PC-9 (cell line): ENCODE measurements at regions not wholly inside any gene's neighbourhood (a gene's known extent, or its start where the extent isn't known, plus 50 kb on each side); places are given as distances from the start of the nearest gene placed in this dataset.

Experiments used
- BruUV-seq: library from RNA; stranded (reverse); fragments of 400-500 nt; replicated peaks from 2 replicates; lab custom pipeline; 2021; lab: Mats Ljungman, UMichigan
- CTCF ChIA-PET: fragments of 300-600 bp; sonication (Branson Sonifier 250); formaldehyde crosslinking; loops from one replicate; lab custom pipeline; 2022; ENCODE audit warnings: antibody characterized with exemption; lab: Charles Lee
- POLR2A ChIA-PET: fragments of 300-600 bp; sonication (Branson Sonifier 250); formaldehyde crosslinking; loops from one replicate; lab custom pipeline; 2022; ENCODE audit warnings: antibody characterized with exemption; ENCODE audit not compliant: unreplicated experiment; lab: Charles Lee
- DNase-seq, 2 experiments: peaks; one replicate each; pipeline versions ENCODE4 v3.0.0 to v3.0.0-alpha.2; 2015 to 2022; ENCODE audit warnings: mixed read lengths in 1 of 2
- H2AFZ ChIP-seq: fragments of 200-600 bp; sonication (generic); 2 replicates; pipeline ENCODE4 v1.8.1; 2017; ENCODE audit warnings: antibody characterized with exemption
- H3F3A ChIP-seq: fragments of 200-600 bp; sonication (generic); 2 replicates; pipeline ENCODE4 v1.8.1; 2017; ENCODE audit warnings: antibody characterized with exemption, mild to moderate bottlenecking, low read depth; ENCODE audit not compliant: insufficient read depth
- H3K27ac ChIP-seq: fragments of 200-600 bp; sonication (generic); 2 replicates; pipeline ENCODE4 v1.6.1; 2016; ENCODE audit warnings: mixed run types
- H3K27me3 ChIP-seq: fragments of 200-600 bp; sonication (generic); 2 replicates; pipeline ENCODE4 v1.6.1; 2016; ENCODE audit warnings: low read depth, mixed run types; ENCODE audit not compliant: insufficient read depth
- H3K36me3 ChIP-seq: fragments of 200-600 bp; sonication (generic); 2 replicates; pipeline ENCODE4 v1.6.1; 2016; ENCODE audit warnings: low read depth, mixed run types
- H3K4me1 ChIP-seq: fragments of 200-600 bp; sonication (generic); replicated peaks from 2 replicates; pipeline ENCODE4 v1.6.1; 2016; ENCODE audit warnings: mixed run types; ENCODE audit not compliant: insufficient read depth
- H3K4me2 ChIP-seq: fragments of 200-600 bp; sonication (generic); 2 replicates; pipeline ENCODE4 v1.6.1; 2017; ENCODE audit warnings: mixed run types
- H3K4me3 ChIP-seq: fragments of 200-600 bp; sonication (generic); 2 replicates; pipeline ENCODE4 v1.6.1; 2016; ENCODE audit warnings: mixed run types
- H3K79me2 ChIP-seq: fragments of 200-600 bp; sonication (generic); 2 replicates; pipeline ENCODE4 v1.6.1; 2017; ENCODE audit warnings: low read depth, mixed run types
- H3K9me2 ChIP-seq: fragments of 200-600 bp; sonication (generic); 2 replicates; pipeline ENCODE4 v1.8.1; 2017; ENCODE audit warnings: mild to moderate bottlenecking; ENCODE audit not compliant: insufficient read depth
- H3K9me3 ChIP-seq: fragments of 200-600 bp; sonication (generic); 2 replicates; pipeline ENCODE4 v1.8.1; 2016; ENCODE audit warnings: low read depth; ENCODE audit not compliant: insufficient read depth
- H4K20me1 ChIP-seq: fragments of 200-600 bp; sonication (generic); 2 replicates; pipeline ENCODE4 v1.8.1; 2017; ENCODE audit not compliant: insufficient read depth
- CTCF ChIP-seq: fragments of 200-600 bp; sonication (generic); conservative IDR thresholded peaks from 2 replicates; pipeline ENCODE4 v1.6.1; 2017; ENCODE audit warnings: mixed run types, antibody characterized with exemption, mild to moderate bottlenecking, moderate library complexity
- EZH2 ChIP-seq: fragments of 200-600 bp; sonication (generic); IDR thresholded peaks from 2 replicates; pipeline ENCODE4 v1.8.0; 2017; ENCODE audit warnings: antibody characterized with exemption, low read depth
- intact Hi-C: fragments of 100-400 bp; cut with micrococcal nuclease; formaldehyde crosslinking; loops from one replicate; pipeline ENCODE4 v1.10.0; 2022; ENCODE audit not compliant: unreplicated experiment

GRCh38 chr3:162334537-162334936 lies 837.9 kb downstream of the OTOL1 start:
- H3K9me3 ChIP-seq: no peaks in the 10 kb centered on the region
- no peak for DNase-seq
- H3K27ac ChIP-seq: no peak overlapping the region
- no peak overlapping the region for H3K4me3 ChIP-seq
- no peaks in the 10 kb centered on the region for H4K20me1 ChIP-seq
- no peaks in the 10 kb centered on the region for H3K9me2 ChIP-seq
- ChIA-PET POLR2A (no interaction called here), CTCF (no interaction called here)
- H3K4me2 ChIP-seq: no peak overlapping the region
- H3K4me1 ChIP-seq: no peaks in the 10 kb centered on the region
- intact Hi-C loops: no loop called here
- BruUV-seq: no TSS peak
- no peaks in the 10 kb centered on the region for H3K79me2 ChIP-seq
- no peaks in the 10 kb centered on the region for H3K27me3 ChIP-seq
- no peak for TF ChIP-seq CTCF
- TF ChIP-seq EZH2: no peak
- H3K36me3 ChIP-seq: no peaks in the 10 kb centered on the region
- H3F3A ChIP-seq: no peaks in the 10 kb centered on the region
- no peak overlapping the region for H2AFZ ChIP-seq

GRCh38 chr3:162337630-162338029 lies 841.0 kb downstream of the OTOL1 start:
- H3K9me3 ChIP-seq: 0 out of 2 replicates have a peak, but pooled peaks cover 2% of the 10 kb centered on the region
- ChIA-PET POLR2A (no interaction called here), CTCF (no interaction called here)
- H3K79me2 ChIP-seq: no peaks in the 10 kb centered on the region
- no peaks in the 10 kb centered on the region for H3K36me3 ChIP-seq
- TF ChIP-seq EZH2: no peak
- no peak for TF ChIP-seq CTCF
- no peak for DNase-seq
- no peaks in the 10 kb centered on the region for H3K9me2 ChIP-seq
- H3F3A ChIP-seq: no peaks in the 10 kb centered on the region
- no peaks in the 10 kb centered on the region for H3K4me1 ChIP-seq
- H4K20me1 ChIP-seq: no peaks in the 10 kb centered on the region
- H2AFZ ChIP-seq: no peak overlapping the region
- intact Hi-C loops: no loop called here
- no peak overlapping the region for H3K4me3 ChIP-seq
- no TSS peak for BruUV-seq
- H3K27me3 ChIP-seq: no peaks in the 10 kb centered on the region
- no peak overlapping the region for H3K27ac ChIP-seq
- H3K4me2 ChIP-seq: no peak overlapping the region

- 0 out of 2 replicates have a peak, but pooled peaks cover 2% of the 10 kb centered on the region for H3K9me3 ChIP-seq
- BruUV-seq: no TSS peak
- no peak overlapping the region for H3K4me3 ChIP-seq
- H3K4me2 ChIP-seq: no peak overlapping the region
- no peak overlapping the region for H2AFZ ChIP-seq
- no peaks in the 10 kb centered on the region for H3K36me3 ChIP-seq
- no peaks in the 10 kb centered on the region for H3K9me2 ChIP-seq
- no peak for DNase-seq
- intact Hi-C loops: no loop called here
- no peaks in the 10 kb centered on the region for H4K20me1 ChIP-seq
- no peaks in the 10 kb centered on the region for H3K79me2 ChIP-seq
- POLR2A ChIA-PET: no interaction called here
- CTCF ChIA-PET: interaction anchor here (0.7 kb wide), 1 partner anchor 932 kb away, joined by 8 read pairs; no protein-coding TSS in a partner anchor
- H3F3A ChIP-seq: no peaks in the 10 kb centered on the region
- TF ChIP-seq CTCF: no peak
- TF ChIP-seq EZH2: no peak
- H3K27me3 ChIP-seq: no peaks in the 10 kb centered on the region
- no peak overlapping the region for H3K27ac ChIP-seq
- no peaks in the 10 kb centered on the region for H3K4me1 ChIP-seq
Measured at GRCh38 chr3:162338514-162338913, 841.9 kb downstream of the OTOL1 start.
